GM21390 (cell line): ENCODE measurements at regions not wholly inside any gene's neighbourhood (a gene's known extent, or its start where the extent isn't known, plus 50 kb on each side); places are given as distances from the start of the nearest gene placed in this dataset.
"Not testable (repeated sequence)": the region's sequence is repeated elsewhere in the genome, so short reads cannot be mapped to it uniquely, and the experiment has no call there.

Experiments used
- ATAC-seq: cut with Tn5 transposase; IDR thresholded peaks from one replicate; pipeline ENCODE4 v1.9.1; 2021; ENCODE audit not compliant: unreplicated experiment

- ATAC-seq = no peak
Measured at GRCh38 chr9:117775591-117775990, 71.4 kb downstream of the TLR4 start.

- ATAC-seq = peak; percentile 72
Measured at GRCh38 chr9:117777823-117778222, 73.6 kb downstream of the TLR4 start.

GRCh38 chr9:117779760-117780159, 75.6 kb downstream of the TLR4 start:
- ATAC-seq = no peak

GRCh38 chr9:117782931-117783788, 79.0 kb downstream of the TLR4 start:
- peak; percentile 73 for ATAC-seq

GRCh38 chr9:117783828-117784227, 79.6 kb downstream of the TLR4 start:
- ATAC-seq = peak; percentile 81

- ATAC-seq = no peak
Measured at GRCh38 chr9:117784996-117785395, 80.8 kb downstream of the TLR4 start.

- no peak for ATAC-seq
Measured at GRCh38 chr9:117787746-117788145, 83.5 kb downstream of the TLR4 start.

- ATAC-seq = no peak
Measured at GRCh38 chr9:117795271-117795670, 91.1 kb downstream of the TLR4 start.

GRCh38 chr9:117796681-117797080, 92.5 kb downstream of the TLR4 start:
- no peak for ATAC-seq

- no peak for ATAC-seq
Measured at GRCh38 chr9:117800389-117800788, 96.2 kb downstream of the TLR4 start.

- ATAC-seq = no peak
Measured at GRCh38 chr9:117809751-117810150, 105.5 kb downstream of the TLR4 start.

- peak; percentile 76 for ATAC-seq
Measured at GRCh38 chr9:117815315-117815714, 111.1 kb downstream of the TLR4 start.

GRCh38 chr9:117815948-117816347, 111.7 kb downstream of the TLR4 start:
- ATAC-seq = no peak

GRCh38 chr9:117821954-117822353, 117.8 kb downstream of the TLR4 start:
- ATAC-seq = no peak

GRCh38 chr9:117823576-117823975, 119.4 kb downstream of the TLR4 start:
- no peak for ATAC-seq

GRCh38 chr9:117825609-117826347, 121.6 kb downstream of the TLR4 start:
- ATAC-seq = peak; percentile 97

- ATAC-seq = no peak
Measured at GRCh38 chr9:117826837-117827236, 122.6 kb downstream of the TLR4 start.

- ATAC-seq = no peak
Measured at GRCh38 chr9:117827456-117827855, 123.3 kb downstream of the TLR4 start.

GRCh38 chr9:117828466-117828865, 124.3 kb downstream of the TLR4 start:
- no peak for ATAC-seq

GRCh38 chr9:117835798-117836197, 131.6 kb downstream of the TLR4 start:
- ATAC-seq = peak; percentile 80

GRCh38 chr9:117839862-117840261, 135.7 kb downstream of the TLR4 start:
- ATAC-seq = no peak

GRCh38 chr9:117851836-117852461, 147.7 kb downstream of the TLR4 start:
- ATAC-seq = not testable (repeated sequence)
